Epithelial cell of prostate (primary cell): ENCODE measurements at regions not wholly inside any gene's neighbourhood (a gene's known extent, or its start where the extent isn't known, plus 50 kb on each side); places are given as distances from the start of the nearest gene placed in this dataset.
"Not testable (repeated sequence)": the region's sequence is repeated elsewhere in the genome, so short reads cannot be mapped to it uniquely, and the experiment has no call there.

Experiments
- DNase-seq: peaks from one replicate; pipeline ENCODE4 v3.0.0-alpha.2; 2011; ENCODE audit warnings: low read depth, low spot score
- H3K27ac ChIP-seq: fragments of 450-650 bp; 2 replicates; pipeline ENCODE4 v1.5.1; 2017; ENCODE audit warnings: mild to moderate bottlenecking

DNA sequence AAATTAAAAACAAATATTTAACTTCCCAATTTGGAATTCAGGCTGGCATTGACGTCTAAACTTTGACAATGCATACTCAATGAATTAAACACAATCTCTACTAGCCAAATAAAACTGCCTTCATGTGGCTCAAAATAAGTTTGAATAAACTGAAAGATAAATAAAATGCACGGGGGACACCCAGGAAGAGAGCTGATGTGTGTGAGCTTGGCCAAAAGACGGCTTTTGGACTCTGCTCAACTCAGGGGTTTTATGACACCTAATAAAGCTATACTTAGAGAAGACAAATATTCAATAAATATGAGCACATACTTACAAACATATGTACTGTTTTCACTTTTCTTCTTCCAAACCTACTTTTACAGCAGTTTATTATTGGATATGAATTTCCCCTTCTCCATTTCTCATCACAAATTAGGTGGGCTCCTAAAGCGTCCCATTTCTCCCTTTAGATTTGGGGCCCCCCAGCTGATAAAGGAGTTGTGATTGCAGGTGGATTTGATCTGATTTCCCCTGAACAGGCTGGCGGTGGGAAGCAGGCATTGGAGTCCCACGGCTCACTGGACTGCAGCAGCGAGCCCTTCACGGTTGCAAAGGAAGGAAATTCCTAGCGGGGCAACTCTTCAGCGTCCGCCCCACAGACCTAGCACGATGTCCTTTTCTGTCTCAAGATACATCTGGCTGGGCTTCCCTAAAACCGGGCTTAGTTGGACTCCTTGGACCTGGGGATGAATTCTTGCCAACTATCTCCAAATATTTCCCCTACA is 79.6 kb downstream of the INSIG1 start:
- DNase-seq = no peak
- H3K27ac ChIP-seq = no peak overlapping the region

GRCh38 chr7:155377838-155378579 is 79.9 kb upstream of the EN2 start:
- no peak overlapping the region for H3K27ac ChIP-seq
- no peak for DNase-seq

DNA sequence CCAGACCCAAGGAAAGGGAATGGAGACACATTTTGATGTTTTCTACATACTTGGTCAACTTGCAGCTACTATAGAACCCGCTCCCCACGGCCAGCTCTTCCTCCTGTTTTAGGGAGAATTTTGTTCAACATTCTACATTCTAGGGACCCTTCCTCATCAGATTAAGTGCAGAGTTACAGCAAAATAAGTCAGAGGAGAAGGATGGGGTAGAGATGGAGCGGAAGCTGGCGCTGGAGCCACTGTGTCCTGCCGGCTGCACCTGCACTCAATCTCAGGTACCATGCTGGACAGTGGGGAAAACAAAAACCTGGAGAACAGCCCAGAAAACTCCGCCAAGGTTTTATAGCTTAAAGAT is 79.4 kb upstream of the EN2 start:
- no peak overlapping the region for H3K27ac ChIP-seq
- no peak for DNase-seq

GRCh38 chr7:155378959-155379871 is 78.7 kb upstream of the EN2 start:
- no peak overlapping the region for H3K27ac ChIP-seq
- DNase-seq = no peak

DNA sequence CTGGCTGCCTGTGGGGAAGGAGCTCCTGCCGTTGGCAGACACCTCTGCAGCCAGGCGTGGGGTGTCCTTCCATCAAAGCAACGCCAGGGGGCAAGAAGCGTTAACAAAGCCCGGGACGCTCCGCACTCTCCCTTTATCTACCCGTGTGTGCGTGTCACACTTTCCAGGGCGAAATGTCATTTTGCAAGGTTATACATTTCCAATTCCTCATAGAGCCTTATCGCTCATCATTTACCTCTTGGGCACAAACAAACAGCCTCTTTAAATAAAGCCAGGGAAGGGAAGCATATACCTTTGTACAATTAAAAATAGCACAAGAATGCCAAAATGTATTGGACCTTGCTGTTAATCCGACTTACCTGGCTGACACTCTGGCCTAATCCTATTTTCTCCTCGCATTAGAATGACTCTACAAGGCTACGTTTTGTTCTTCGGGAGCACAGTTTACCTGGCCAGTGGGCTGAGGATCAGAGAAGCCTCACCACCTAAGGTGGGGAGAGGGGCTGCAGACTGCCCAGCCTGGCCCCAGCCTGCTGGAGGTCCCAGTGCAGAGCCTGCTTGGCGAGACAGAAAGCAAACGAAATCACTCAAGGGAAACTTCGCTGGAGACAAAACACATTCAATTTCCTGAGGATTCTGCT is 77.6 kb upstream of the EN2 start:
- peak; percentile 6 for DNase-seq

GRCh38 chr7:155380976-155381851 is 76.7 kb upstream of the EN2 start:
- no peak for DNase-seq
- H3K27ac ChIP-seq = no peak overlapping the region

More for the DNA sequence above, 77.6 kb upstream of the EN2 start:
- H3K27ac ChIP-seq = no peak overlapping the region

DNA sequence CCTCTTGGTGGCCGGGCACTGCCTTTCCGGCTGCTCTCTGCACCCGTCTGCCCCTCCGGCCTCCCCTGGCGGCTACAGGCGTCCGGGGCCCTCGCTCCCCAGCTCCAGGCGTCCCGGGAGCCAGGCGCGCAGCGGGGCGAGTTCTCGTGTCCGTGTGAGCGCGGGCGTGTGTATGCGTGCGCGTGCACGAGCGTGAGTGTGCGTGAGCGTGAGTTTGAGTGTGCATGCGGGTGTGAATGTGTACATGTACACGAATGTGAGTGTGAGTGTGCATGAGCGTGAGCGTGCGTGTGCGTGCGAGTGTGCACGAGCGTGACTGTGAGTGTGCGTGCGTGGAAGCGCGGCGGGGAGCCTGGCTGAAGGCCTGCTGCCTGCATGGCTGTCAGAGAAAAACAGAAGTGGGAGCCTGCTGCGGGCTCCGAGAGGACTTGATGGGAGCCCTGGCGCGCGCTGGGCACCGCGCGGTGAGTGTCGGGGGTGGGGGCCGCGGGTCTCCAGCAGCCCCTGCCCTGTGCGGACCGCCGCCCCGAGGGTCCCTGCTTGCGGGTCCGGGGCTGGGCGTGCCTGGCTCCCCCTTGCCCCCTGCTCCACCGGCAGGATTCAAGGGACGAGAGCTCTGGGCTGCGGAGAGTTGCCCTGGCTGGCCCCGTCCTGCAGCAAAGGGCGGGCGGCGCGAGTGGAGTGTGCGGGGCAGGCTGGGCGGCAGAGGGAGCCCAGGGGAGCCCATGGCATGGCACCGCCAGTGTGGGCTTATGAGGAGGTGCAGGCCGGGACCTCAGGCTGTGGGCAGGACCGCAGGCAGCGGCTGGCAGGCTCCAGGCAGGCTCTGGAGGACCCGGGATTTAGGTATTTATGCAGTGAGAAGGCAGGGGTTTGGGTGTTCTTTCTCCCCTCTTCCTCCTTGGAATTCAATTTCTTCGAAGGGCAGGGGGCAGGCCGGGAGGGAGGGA is 75.8 kb upstream of the EN2 start:
- DNase-seq = no peak
- H3K27ac ChIP-seq = no peak overlapping the region

DNA sequence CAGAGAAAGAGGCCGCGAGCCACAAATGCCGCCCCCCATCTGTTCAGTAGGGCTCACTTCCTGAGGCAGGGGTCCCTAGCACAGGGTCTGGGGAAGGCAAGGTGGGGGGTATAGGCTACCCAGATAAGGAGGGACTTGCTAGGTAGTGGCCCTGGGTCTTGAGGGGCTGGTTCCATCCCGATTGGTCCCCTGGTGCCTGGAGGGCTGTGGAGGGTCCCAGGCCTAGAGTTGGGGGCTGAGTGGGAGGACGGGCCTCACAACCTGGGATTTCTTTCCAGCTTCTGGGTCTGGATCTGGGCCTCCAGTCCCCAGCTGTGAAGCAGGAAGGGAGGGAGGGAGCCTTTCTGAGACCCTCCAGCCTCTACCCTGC is 75.1 kb upstream of the EN2 start:
- no peak overlapping the region for H3K27ac ChIP-seq
- no peak for DNase-seq

DNA sequence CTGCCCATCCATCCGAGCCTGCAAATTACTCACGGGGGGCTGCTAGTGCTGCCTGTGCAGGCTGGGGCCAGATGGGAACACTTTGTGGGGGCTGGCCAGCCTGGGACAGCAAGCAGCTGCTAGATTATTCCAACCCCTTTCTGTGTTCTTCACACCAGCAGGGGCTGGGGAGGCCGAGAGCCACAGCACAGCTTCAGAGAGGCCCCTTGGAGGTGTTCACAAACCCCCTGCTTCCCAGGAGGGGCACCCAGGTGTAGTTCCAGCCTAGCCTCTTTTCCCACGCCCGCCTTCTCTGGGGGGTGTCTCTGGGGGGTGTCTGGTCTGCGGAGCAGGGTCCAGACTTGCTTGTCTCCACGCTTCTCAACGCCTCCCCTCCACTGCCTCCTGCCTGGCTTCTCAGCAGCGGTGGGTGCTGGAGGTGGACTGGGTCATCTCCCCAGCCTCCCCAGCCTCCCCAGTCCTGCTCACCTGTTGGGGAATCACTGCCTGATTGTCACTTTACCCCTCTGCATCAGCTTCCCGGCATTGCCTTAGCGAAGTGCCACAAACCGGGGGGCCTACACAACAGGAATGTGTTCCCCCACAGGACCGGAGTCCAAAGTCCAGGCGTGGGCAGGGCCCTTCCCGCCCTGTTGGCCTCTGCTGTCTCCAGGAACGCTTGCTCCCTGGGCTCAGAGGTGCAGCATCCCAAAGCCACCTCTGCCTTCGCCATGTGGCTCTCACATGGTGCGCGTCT is 74.0 kb upstream of the EN2 start:
- H3K27ac ChIP-seq = no peak overlapping the region

DNA sequence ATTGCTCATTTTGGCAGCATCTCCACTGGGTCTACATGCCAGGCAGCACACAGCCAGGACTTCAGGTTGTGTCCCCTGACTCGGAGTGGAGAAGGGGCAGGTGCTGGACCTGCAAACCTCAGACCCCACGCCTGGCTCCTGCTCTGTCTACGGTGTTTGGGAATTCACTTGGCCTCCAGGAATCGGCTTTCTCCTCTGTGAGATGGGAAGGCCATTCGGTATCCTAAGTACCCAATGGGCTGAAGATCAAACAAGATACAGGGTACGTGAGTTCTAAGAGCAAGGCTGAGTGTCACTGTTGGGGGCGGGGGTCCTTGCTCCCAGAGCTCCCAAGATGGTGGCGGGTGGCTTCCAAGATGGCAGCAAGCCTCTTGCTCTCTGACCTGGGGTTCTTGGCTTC is 73.2 kb upstream of the EN2 start:
- no peak for DNase-seq

More for the DNA sequence above, 74.0 kb upstream of the EN2 start:
- no peak for DNase-seq

GRCh38 chr7:155385182-155385581 is 72.7 kb upstream of the EN2 start:
- H3K27ac ChIP-seq, DNase-seq: not testable (repeated sequence)

More for the DNA sequence above, 73.2 kb upstream of the EN2 start:
- H3K27ac ChIP-seq = no peak overlapping the region

- H3K27ac ChIP-seq = no peak overlapping the region
- DNase-seq = no peak
Measured at GRCh38 chr7:155386608-155387007, 71.3 kb upstream of the EN2 start.

- no peak for DNase-seq
- H3K27ac ChIP-seq = no peak overlapping the region
Measured at GRCh38 chr7:155387066-155387620, 70.8 kb upstream of the EN2 start.

DNA sequence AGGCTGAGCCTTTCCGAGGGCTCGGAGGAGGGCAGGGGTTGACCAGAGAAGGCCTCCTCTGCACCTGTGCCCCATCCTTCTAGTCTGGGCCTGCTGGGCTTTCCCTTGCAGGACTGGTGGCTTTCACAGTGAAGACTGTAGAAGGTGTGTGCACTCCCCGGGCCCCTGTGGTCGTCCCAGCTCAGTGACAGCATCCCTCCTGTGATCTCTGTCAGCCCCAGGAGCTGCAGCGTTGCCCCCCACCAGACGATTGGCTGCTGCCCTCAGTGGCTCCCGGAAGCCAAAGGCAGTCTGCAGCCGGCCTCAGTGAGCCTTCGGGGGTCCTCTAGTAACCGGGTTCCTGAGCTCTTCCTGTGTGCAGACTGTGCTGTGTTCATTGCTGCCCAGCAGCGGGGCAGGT is 69.4 kb upstream of the EN2 start:
- H3K27ac ChIP-seq = no peak overlapping the region
- DNase-seq = no peak

DNA sequence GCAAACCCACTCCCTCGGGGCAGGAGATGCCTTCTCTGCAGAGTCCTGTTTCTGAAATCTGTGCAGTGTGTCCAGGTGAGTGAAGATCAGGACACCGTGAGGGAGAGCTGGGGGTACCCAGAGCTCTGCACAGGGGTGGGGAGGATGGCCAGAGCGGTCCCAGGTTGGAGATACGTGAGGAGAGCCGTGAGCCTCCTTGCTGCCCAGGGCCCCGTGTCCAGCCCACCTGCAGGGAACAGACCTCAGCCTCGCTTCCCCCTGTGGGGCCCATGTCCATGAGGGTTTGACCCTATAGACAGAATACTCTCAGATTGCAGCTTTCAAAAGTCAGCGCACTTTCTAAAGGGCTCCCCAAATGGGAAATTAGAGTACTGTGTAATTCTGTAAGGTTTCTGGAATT is 66.5 kb upstream of the EN2 start:
- H3K27ac ChIP-seq = no peak overlapping the region
- DNase-seq = no peak

DNA sequence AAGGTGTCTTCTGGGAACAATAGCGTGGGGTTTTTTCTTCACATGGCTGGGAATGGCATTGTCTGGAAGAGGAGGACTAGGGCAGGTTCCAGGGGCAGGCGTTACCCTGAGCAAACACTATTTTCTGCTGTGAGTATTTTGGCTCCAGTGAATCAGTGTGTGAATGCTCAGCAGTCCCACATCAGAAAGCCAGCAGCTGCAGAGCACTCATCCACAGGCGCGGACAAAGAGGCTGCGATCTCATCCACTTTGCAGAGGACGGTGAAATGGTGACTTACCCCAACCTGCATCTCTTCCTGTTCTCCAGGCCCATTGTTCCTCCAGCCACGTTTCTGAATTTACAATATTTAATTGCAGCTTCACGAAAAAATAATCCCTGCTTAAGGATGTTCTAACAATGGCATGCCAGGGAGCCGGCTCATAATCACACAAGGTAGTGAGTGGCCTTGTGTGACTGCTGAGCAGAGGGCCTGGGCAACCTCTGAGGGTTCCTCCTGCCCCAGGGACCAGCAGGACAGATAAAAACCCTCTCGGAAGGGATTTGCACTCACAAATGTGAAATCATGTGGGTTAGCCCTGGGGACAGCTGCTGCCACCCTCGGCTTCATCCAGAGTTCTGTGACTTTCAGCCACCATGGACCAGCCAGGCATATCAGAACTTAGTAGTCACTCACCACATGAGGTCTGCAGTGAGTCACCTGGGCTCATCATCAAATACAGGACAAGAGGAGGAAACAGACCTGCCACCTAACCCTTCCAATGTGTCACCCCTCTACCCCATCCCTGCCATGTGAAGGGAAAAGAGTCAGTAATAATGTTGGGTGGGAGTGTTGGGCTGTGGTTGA is 65.0 kb upstream of the EN2 start:
- H3K27ac ChIP-seq = no peak overlapping the region
- peak; percentile 16 for DNase-seq

DNA sequence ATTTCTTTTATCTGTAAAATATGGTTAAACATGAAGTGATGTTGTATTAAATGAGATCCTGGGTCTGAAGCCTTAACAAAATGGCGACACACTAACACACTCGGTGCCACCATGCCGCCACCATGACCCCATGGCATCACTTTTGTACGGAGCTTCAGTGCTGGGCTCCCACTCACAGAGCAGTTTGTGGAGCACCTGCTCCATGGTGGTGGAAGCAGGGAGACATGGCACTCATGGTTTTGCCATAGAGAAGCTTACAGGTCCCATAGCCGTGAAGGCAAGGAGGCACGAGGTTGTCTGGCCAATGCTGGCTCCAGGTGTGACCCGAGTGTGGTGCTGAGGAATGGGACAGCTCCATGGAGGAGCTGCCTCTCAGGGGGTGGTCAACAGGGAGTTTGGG is 63.5 kb upstream of the EN2 start:
- H3K27ac ChIP-seq = no peak overlapping the region
- no peak for DNase-seq
